PC-9 (cell line): ENCODE measurements at regions not wholly inside any gene's neighbourhood (a gene's known extent, or its start where the extent isn't known, plus 50 kb on each side); places are given as distances from the start of the nearest gene placed in this dataset.

Source experiments
- CTCF ChIP-seq: fragments of 200-600 bp; sonication (generic); conservative IDR thresholded peaks from 2 replicates; pipeline ENCODE4 v1.6.1; 2017; ENCODE audit warnings: mixed run types, antibody characterized with exemption, mild to moderate bottlenecking, moderate library complexity
- EZH2 ChIP-seq: fragments of 200-600 bp; sonication (generic); IDR thresholded peaks from 2 replicates; pipeline ENCODE4 v1.8.0; 2017; ENCODE audit warnings: antibody characterized with exemption, low read depth

GRCh38 chr5:2027790-2028189, 145.1 kb upstream of the IRX4 start:
- TF ChIP-seq CTCF (no peak), EZH2 (no peak)
